NCI-H82 treated with DMSO at 0.1 percent for 48 hours (cell line): ENCODE measurements at regions not wholly inside any gene's neighbourhood (a gene's known extent, or its start where the extent isn't known, plus 50 kb on each side); places are given as distances from the start of the nearest gene placed in this dataset.
A peak's percentile ranks its signal among the peaks of the same experiment; 100 is the strongest.

Source experiments
- DNase-seq: peaks from one replicate; lab custom pipeline; 2025; ENCODE audit not compliant: unreplicated experiment; lab: John Stamatoyannopoulos, UW

- no peak for DNase-seq
Observed at GRCh38 chr14:104450811-104451401, 128.7 kb upstream of the C14orf180 start.

GRCh38 chr14:104451474-104451873, 128.1 kb upstream of the C14orf180 start:
- DNase-seq: no peak

GRCh38 chr14:104458845-104459244, 120.7 kb upstream of the C14orf180 start:
- DNase-seq: no peak

- no peak for DNase-seq
Observed at GRCh38 chr14:104460791-104461651, 118.5 kb upstream of the C14orf180 start.

- peak; percentile 19 for DNase-seq
Observed at GRCh38 chr14:104461676-104462449, 117.7 kb upstream of the C14orf180 start.

- DNase-seq: no peak
Observed at GRCh38 chr14:104462651-104463630, 116.6 kb upstream of the C14orf180 start.

- no peak for DNase-seq
Observed at GRCh38 chr14:104464907-104465306, 114.7 kb upstream of the C14orf180 start.

- DNase-seq: no peak
Observed at GRCh38 chr14:104465482-104466390, 113.8 kb upstream of the C14orf180 start.

- no peak for DNase-seq
Observed at GRCh38 chr14:104467236-104467635, 112.3 kb upstream of the C14orf180 start.

GRCh38 chr14:104467641-104468040, 111.9 kb upstream of the C14orf180 start:
- no peak for DNase-seq

GRCh38 chr14:104469591-104469990, 110.0 kb upstream of the C14orf180 start:
- DNase-seq: no peak

GRCh38 chr14:104470588-104470987, 109.0 kb upstream of the C14orf180 start:
- no peak for DNase-seq

GRCh38 chr14:104471114-104471513, 108.5 kb upstream of the C14orf180 start:
- no peak for DNase-seq

GRCh38 chr14:104472073-104472472, 107.5 kb upstream of the C14orf180 start:
- no peak for DNase-seq

GRCh38 chr14:104472536-104473243, 106.9 kb upstream of the C14orf180 start:
- no peak for DNase-seq

GRCh38 chr14:104473244-104473565, 106.4 kb upstream of the C14orf180 start:
- no peak for DNase-seq

- DNase-seq: no peak
Observed at GRCh38 chr14:104473649-104474494, 105.7 kb upstream of the C14orf180 start.
